GM10266 (cell line): ENCODE measurements at regions not wholly inside any gene's neighbourhood (a gene's known extent, or its start where the extent isn't known, plus 50 kb on each side); places are given as distances from the start of the nearest gene placed in this dataset.
"Not testable (repeated sequence)": the region's sequence is repeated elsewhere in the genome, so short reads cannot be mapped to it uniquely, and the experiment has no call there.

ENCODE experiments used
- DNase-seq: peaks from one replicate; pipeline ENCODE4 v3.0.0; 2012; ENCODE audit errors: extremely low spot score
- TF ChIP-seq, protein P1 (sequence below): IDR thresholded peaks from 2 replicates; pipeline ENCODE4 v1.5.1; 2012; ENCODE audit warnings: mild to moderate bottlenecking, low read depth; ENCODE audit not compliant: control insufficient read depth, insufficient read depth; ENCODE audit errors: missing control alignments

DNA sequence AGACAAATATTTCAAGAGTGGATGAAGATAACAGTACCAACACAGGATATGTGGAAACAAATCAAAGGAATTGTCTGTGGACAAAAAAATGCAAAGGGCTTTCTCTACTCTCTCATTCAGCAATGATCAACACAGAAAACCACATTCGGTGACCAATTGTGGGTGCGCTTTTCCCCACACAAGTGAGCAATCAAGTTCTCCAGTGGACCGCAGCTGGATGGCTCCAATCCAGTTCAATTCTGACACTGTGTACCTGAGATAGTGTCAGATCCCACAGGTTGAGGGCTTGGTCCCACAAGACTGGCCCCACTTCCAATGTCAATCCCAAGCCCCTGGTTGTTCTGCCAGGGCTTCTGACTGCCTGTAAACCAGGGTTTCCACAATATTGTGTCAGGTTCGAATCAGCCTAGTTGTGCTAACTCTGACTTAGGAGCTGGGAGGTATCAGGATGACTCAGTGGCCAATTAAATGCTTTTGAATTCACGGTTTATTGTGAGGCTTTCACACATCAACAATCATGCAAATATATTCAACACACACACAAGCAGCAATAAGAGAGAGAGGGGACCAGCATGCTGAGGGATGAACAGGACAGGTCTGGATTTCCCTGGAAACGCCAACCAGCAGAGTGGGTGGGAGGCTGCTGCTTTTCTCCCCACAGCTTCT lies 87.0 kb upstream of the BTG3 start:
- TF ChIP-seq, protein P1, sequence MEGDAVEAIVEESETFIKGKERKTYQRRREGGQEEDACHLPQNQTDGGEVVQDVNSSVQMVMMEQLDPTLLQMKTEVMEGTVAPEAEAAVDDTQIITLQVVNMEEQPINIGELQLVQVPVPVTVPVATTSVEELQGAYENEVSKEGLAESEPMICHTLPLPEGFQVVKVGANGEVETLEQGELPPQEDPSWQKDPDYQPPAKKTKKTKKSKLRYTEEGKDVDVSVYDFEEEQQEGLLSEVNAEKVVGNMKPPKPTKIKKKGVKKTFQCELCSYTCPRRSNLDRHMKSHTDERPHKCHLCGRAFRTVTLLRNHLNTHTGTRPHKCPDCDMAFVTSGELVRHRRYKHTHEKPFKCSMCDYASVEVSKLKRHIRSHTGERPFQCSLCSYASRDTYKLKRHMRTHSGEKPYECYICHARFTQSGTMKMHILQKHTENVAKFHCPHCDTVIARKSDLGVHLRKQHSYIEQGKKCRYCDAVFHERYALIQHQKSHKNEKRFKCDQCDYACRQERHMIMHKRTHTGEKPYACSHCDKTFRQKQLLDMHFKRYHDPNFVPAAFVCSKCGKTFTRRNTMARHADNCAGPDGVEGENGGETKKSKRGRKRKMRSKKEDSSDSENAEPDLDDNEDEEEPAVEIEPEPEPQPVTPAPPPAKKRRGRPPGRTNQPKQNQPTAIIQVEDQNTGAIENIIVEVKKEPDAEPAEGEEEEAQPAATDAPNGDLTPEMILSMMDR, result no peak
- DNase-seq, result no peak

DNA sequence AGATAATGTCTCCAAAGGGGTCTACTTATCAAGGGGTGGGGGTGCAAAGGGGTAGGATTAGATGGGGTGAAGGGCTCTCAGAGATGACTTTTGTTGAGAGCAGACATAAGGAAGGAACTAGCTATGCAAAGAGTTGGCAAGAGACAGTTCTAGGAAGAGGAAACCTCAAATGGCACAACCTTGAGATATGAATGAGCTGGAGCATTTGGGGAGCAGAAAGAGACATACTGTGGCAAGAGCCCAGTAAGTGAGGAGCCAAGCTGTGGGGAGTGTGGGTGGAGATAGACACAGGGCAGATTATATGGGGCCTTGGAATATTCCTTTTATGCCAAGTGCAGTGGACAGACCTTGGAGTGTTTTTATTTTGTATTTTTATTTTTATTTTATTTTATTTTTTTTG lies 84.8 kb upstream of the BTG3 start:
- TF ChIP-seq, protein P1, result no peak
- DNase-seq, result no peak

DNA sequence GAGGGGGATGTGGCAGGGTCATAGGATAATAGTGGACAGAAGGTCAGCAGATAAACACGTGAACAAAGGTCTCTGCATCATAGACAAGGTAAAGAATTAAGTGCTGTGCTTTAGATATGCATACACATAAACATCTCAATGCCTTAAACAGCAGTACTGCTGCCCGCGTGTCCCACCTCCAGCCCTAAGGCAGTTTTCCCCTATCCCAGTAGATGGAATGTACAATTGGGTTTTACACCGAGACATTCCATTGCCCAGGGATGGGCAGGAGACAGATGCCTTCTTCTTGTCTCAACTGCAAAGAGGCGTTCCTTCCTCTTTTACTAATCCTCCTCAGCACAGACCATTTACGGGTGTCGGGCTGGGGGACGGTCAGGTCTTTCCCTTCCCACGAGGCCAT lies 81.7 kb upstream of the BTG3 start:
- DNase-seq, result not testable (repeated sequence)

DNA sequence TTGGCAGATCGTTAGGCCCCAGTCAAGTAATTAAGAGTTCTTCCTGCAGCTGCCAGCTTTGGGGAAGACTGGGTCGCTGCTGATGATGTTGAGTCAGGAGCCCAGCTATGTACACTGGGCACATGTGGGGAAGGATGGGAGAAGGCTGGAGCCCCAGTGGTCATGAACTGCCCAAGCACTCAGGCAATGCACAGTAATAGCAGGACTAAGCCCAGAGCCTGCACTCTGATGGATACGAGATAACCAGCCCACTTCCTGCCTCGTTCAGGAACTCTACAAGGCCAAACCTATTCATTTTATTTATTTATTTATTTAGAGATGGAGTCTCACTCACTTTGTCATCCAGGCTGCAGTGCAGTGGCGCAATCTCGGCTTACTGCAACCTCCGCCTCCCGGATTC lies 81.1 kb upstream of the BTG3 start:
- DNase-seq, result no peak
- TF ChIP-seq, protein P1, result no peak

DNA sequence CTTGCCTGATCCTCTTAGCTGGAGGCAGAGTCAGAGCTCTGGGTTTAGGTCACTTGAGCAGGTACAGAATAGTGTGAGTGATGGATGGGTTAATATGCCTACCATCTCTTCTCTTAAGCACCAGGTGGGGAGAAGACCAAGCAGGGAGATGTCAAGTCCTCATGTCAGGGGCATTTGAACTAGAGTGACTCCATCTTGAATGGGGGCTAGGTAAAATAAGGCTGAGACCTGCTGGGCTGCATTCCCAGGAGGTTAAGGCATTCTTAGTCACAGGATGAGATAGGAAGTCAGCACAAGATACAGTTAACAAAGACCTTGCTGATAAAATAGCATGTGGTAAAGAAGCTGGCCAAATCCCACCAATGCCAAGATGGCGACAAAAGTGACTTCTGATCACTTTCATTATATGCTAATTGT lies 77.4 kb upstream of the BTG3 start:
- TF ChIP-seq, protein P1, result no peak
- DNase-seq, result no peak

DNA sequence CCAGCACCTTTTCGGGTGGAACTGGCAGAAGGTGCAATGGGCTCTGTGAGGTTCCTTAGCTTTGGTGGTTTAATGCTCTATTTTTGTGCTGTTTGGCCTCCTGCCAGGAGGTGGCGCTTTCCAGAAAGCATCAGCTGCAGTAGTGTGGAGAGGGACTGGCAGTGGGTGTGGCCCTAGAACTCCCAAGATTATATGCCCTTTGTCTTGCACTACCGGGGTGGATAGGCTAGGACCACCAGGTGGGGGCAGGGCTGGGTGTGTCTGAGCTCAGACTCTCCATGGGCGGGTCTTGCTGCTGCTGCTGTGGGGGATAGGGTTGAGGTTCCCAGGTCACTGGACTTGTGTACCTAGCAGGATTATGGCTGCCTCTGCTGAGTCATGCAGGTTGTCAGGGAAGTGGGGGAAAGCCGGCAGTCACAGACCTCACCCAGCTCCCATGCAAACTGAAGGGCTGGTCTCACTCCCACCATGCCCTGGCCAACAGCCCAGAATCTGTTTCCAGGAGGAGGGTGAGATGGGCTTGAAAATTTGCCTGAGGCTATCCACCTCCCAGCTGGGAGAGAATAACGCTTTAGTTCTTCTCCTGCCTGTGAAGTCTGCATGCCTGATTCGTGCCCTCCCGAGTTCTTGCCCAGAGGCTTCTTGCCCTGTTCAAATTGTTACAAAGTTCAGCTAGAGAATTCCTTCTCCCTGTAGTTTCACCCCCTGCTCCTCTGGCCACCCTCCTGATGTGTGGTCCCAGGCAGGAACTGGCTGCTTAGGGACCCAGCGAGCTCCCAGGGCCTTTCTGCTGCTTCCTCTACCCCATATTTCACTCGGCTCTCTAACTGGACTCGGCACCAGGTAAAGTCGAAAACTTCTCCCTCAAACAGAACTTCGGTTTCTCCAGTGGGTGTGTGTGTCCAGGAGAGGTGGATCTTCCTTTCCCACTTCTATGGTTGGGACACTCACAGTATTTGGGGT lies 76.5 kb upstream of the BTG3 start:
- TF ChIP-seq, protein P1, result peak; percentile 23
- no peak for DNase-seq

DNA sequence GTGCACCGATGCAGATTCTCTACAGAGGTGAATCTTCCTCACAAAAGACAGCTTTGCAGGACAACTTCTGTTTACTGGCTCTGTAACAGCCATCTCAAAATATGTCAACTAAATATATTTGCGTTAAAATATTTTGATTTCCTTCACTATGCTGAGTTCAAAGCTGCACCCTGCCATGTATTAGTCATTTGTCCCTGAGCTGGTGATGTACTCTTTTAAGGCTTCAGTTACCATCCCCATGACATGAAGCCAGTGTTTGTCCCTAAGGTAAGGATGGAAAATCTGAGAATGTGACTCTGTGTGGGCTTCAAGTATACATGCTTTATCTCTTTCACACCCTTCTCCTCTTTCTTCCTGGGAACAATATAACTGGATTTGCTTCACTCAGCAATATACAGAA lies 70.2 kb upstream of the BTG3 start:
- no peak for DNase-seq
- TF ChIP-seq, protein P1, result no peak
